Astrocyte of the cerebellum (primary cell): ENCODE measurements at regions not wholly inside any gene's neighbourhood (a gene's known extent, or its start where the extent isn't known, plus 50 kb on each side); places are given as distances from the start of the nearest gene placed in this dataset.

ENCODE experiments used
- DNase-seq: peaks from one replicate; pipeline ENCODE4 v3.0.0-alpha.2; 2011; ENCODE audit warnings: low read depth
- H3K4me3 ChIP-seq: 2 replicates; pipeline ENCODE4 v1.5.1; 2011; ENCODE audit warnings: mild to moderate bottlenecking, low read depth, low read length, moderate library complexity
- CTCF ChIP-seq: IDR thresholded peaks from 2 replicates; pipeline ENCODE4 v1.5.1; 2012; ENCODE audit warnings: low read length, low read depth, moderate library complexity, mild to moderate bottlenecking; ENCODE audit errors: missing control alignments
- in situ Hi-C: cut with HindIII; loops from 2 replicates; pipeline ENCODE4 v1.10.0; 2017; ENCODE audit warnings: low sequenced_read_pairs

- TF ChIP-seq CTCF, result no peak
- no peak for DNase-seq
- H3K4me3 ChIP-seq, result no peak overlapping the region
- in situ Hi-C loops, result loop anchor here (5.0 to 25.0 kb wide), 2 partner anchors 53 to 458 kb away; partner anchors contain the start of genes RPRD1B and TTI1
These were observed 51.4 kb upstream of the BLCAP start for GRCh38 chr20:37579106-37579505.

- no peak overlapping the region for H3K4me3 ChIP-seq
- in situ Hi-C loops, result loop anchor here (5.0 to 25.0 kb wide), 2 partner anchors 54 to 459 kb away; partner anchors contain the start of genes RPRD1B and TTI1
- no peak for DNase-seq
- TF ChIP-seq CTCF, result no peak
These were observed 50.3 kb upstream of the BLCAP start for GRCh38 chr20:37577981-37578380.
